Lung (tissue), 11 donors: ENCODE measurements at regions not wholly inside any gene's neighbourhood (a gene's known extent, or its start where the extent isn't known, plus 50 kb on each side); places are given as distances from the start of the nearest gene placed in this dataset.
A peak's percentile ranks its signal among the peaks of the same experiment; 100 is the strongest.

Source experiments
- ATAC-seq: fragments of 200-7000 bp; cut with Tn5 transposase; one replicate; pipeline ENCODE4 v1.9.1; 2020; ENCODE audit warnings: moderate number of reproducible peaks; ENCODE audit not compliant: insufficient read depth, low FRiP score
- DNase-seq, 3 donors: peaks; one replicate each; pipeline ENCODE4 v3.0.0-alpha.2; 2013 to 2017
- H3K27ac ChIP-seq, 2 donors: one replicate each; pipeline ENCODE4 v1.5.1; 2013; ENCODE audit warnings: mild to moderate bottlenecking in 2 of 2, moderate library complexity in 2 of 2, control low read depth in 1 of 2, inconsistent platforms in 1 of 2, low read depth in 1 of 2, low read length in 1 of 2
- H3K27me3 ChIP-seq, 3 donors: one replicate each; pipeline ENCODE4 v1.5.1; 2013; ENCODE audit warnings: low read length in 2 of 3; ENCODE audit not compliant: control insufficient read depth in 3 of 3, insufficient read depth in 3 of 3
- H3K36me3 ChIP-seq, 4 donors: one replicate each; pipeline ENCODE4 v1.5.1; 2013; ENCODE audit warnings: low read length in 4 of 4, mild to moderate bottlenecking in 1 of 4, moderate library complexity in 1 of 4; ENCODE audit not compliant: control insufficient read depth in 4 of 4, insufficient read depth in 4 of 4
- H3K4me1 ChIP-seq, 5 donors: one replicate each; pipeline ENCODE4 v1.5.1; 2013; ENCODE audit warnings: low read length in 5 of 5, mild to moderate bottlenecking in 2 of 5, moderate library complexity in 1 of 5; ENCODE audit not compliant: control insufficient read depth in 5 of 5, insufficient read depth in 5 of 5
- H3K4me3 ChIP-seq: one replicate; pipeline ENCODE4 v1.5.1; 2013; ENCODE audit warnings: mild to moderate bottlenecking, control low read depth, moderate library complexity
- H3K9ac ChIP-seq, 2 donors: one replicate each; pipeline ENCODE4 v1.5.1; 2013; ENCODE audit warnings: low read length in 2 of 2, control low read depth in 1 of 2; ENCODE audit not compliant: insufficient read depth in 1 of 2
- H3K9me3 ChIP-seq, 4 donors: one replicate each; pipeline ENCODE4 v1.5.1; 2013; ENCODE audit warnings: low read length in 3 of 4, mild to moderate bottlenecking in 1 of 4, moderate library complexity in 1 of 4; ENCODE audit not compliant: control insufficient read depth in 4 of 4, insufficient read depth in 3 of 4
- CTCF ChIP-seq: IDR thresholded peaks from 2 replicates; pipeline ENCODE4 v1.5.1; 2012; ENCODE audit warnings: mild to moderate bottlenecking; ENCODE audit errors: control extremely low read depth, extremely low read depth
- WGBS, 2 donors: extraction: QIAGEN DNeasy Blood & Tissue Kit; methylation state at CpG; one replicate each; pipeline ENCODE4 v1.1.7; 2013; 5-methylcytosine and 5-hydroxymethylcytosine counted together
- donor health status: control.
- donor health status: control.
- donor health status: Bipolar disorder and iron deficiency.
- donor health status: healthy.
- donor health status: DM: yes; HTN: yes; CAD: no.

- H3K4me1 ChIP-seq = no peaks in the 10 kb centered on the region
- DNase-seq (no peak), ATAC-seq (no peak)
- WGBS, 2 donors = 60 to 69% methylated on average over 2 of the region's 2 CpGs
- no peaks in the 10 kb centered on the region for H3K36me3 ChIP-seq
- H3K9ac ChIP-seq = no peak overlapping the region
- no peaks in the 10 kb centered on the region for H3K27me3 ChIP-seq
- no peak for TF ChIP-seq CTCF
- no peaks in the 10 kb centered on the region for H3K9me3 ChIP-seq
- H3K4me3 ChIP-seq = no peak overlapping the region
- no peak overlapping the region for H3K27ac ChIP-seq
Observed at GRCh38 chr18:61133783-61134182, 199.4 kb upstream of the CDH20 start.

DNA sequence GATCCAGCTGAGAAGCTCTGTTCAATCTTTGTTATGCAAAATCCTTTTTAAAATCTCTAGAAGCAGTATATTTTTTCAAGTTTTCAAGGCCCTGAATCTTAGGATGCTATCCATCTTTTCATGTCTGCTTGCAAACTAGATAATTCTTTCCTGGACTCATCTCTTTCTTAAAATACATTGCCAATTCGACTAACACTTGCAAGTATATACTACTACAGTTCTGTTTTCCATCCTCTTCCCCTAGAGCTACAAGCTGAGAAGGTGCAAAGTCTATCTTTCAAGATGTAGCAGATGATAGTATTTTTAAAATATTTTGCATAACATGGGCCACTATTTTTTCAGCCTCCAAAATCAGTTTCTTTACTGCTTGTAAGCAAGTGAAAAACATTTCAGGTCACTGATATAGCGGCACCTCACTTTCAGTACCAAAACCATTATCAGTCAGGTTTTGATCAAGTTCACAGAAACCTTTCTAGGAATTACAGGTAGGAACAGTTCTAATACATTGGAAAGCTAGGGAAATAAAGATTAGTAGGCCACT lies 196.4 kb upstream of the CDH20 start:
- H3K27ac ChIP-seq = no peak overlapping the region
- ATAC-seq = no peak
- no peak for TF ChIP-seq CTCF
- no peaks in the 10 kb centered on the region for H3K4me1 ChIP-seq
- peaks cover 0 to 1% (median 0%) of the 10 kb centered on the region in 4 donors for H3K9me3 ChIP-seq
- no peaks in the 10 kb centered on the region for H3K27me3 ChIP-seq
- H3K36me3 ChIP-seq = no peaks in the 10 kb centered on the region
- WGBS, 2 donors = 76 to 82% methylated on average over 2 of the region's 2 CpGs
- H3K4me3 ChIP-seq = no peak overlapping the region
- no peak for DNase-seq
- no peak overlapping the region for H3K9ac ChIP-seq

- ATAC-seq (no peak), DNase-seq (peak in 1 of 3 donors; percentile 28)
- Histone ChIP-seq H3K9ac (no peak overlapping the region), H3K9me3 (peaks cover 0 to 2% (median under 1%) of the 10 kb centered on the region in 4 donors), H3K4me3 (no peak overlapping the region), H3K27ac (no peak overlapping the region), H3K27me3 (no peaks in the 10 kb centered on the region), H3K36me3 (no peaks in the 10 kb centered on the region), H3K4me1 (no peaks in the 10 kb centered on the region)
- 50 to 72% methylated on average over 1 of the region's 1 CpG for WGBS, 2 donors
- no peak for TF ChIP-seq CTCF
Observed at GRCh38 chr18:61141691-61142090, 191.5 kb upstream of the CDH20 start.

- no peak overlapping the region for H3K27ac ChIP-seq
- H3K9ac ChIP-seq = no peak overlapping the region
- DNase-seq (no peak), ATAC-seq (no peak)
- no peaks in the 10 kb centered on the region for H3K27me3 ChIP-seq
- no peaks in the 10 kb centered on the region for H3K36me3 ChIP-seq
- no peaks in the 10 kb centered on the region for H3K4me1 ChIP-seq
- TF ChIP-seq CTCF = no peak
- peaks cover 0 to 3% (median 1%) of the 10 kb centered on the region in 4 donors for H3K9me3 ChIP-seq
- no peak overlapping the region for H3K4me3 ChIP-seq
Observed at GRCh38 chr18:61148322-61148721, 184.9 kb upstream of the CDH20 start.
